Neuronal stem cell (in vitro differentiated cells): ENCODE measurements at regions not wholly inside any gene's neighbourhood (a gene's known extent, or its start where the extent isn't known, plus 50 kb on each side); places are given as distances from the start of the nearest gene placed in this dataset.

ENCODE experiments used
- DNase-seq: peaks from one replicate; pipeline ENCODE4 v3.0.0-alpha.2; 2013; ENCODE audit warnings: low spot score
- H2AFZ ChIP-seq: one replicate; pipeline ENCODE4 v1.6.1; 2013; ENCODE audit warnings: mild to moderate bottlenecking, low read length, inconsistent platforms
- H2AK5ac ChIP-seq: 2 replicates; pipeline ENCODE4 v1.6.1; 2013; ENCODE audit warnings: low read depth, mild to moderate bottlenecking, inconsistent platforms, low read length, moderate library complexity, mixed read lengths
- H2BK120ac ChIP-seq: 2 replicates; pipeline ENCODE4 v1.6.1; 2013; ENCODE audit warnings: low read depth, mild to moderate bottlenecking, inconsistent platforms, low read length, moderate library complexity, mixed read lengths
- H2BK12ac ChIP-seq: one replicate; pipeline ENCODE4 v1.6.1; 2013; ENCODE audit warnings: low read length, inconsistent platforms
- H2BK15ac ChIP-seq: 2 replicates; pipeline ENCODE4 v1.6.1; 2013; ENCODE audit warnings: mild to moderate bottlenecking, low read length, inconsistent platforms, mixed read lengths
- H2BK5ac ChIP-seq: one replicate; pipeline ENCODE4 v1.6.1; 2013; ENCODE audit warnings: inconsistent platforms, mild to moderate bottlenecking, low read length, moderate library complexity
- H3K14ac ChIP-seq: one replicate; pipeline ENCODE4 v1.6.1; 2013; ENCODE audit warnings: low read length, inconsistent platforms
- H3K18ac ChIP-seq: 2 replicates; pipeline ENCODE4 v1.6.1; 2013; ENCODE audit warnings: low read length, inconsistent platforms
- H3K23ac ChIP-seq: 2 replicates; pipeline ENCODE4 v1.6.1; 2013; ENCODE audit warnings: low read depth, mild to moderate bottlenecking, mixed read lengths, low read length, inconsistent platforms; ENCODE audit not compliant: poor library complexity
- H3K27ac ChIP-seq: replicated peaks from 3 replicates; pipeline ENCODE4 v1.5.1; 2013; ENCODE audit warnings: low read length, inconsistent platforms
- H3K27me3 ChIP-seq, 3 experiments: 2 replicates each; pipeline ENCODE4 v1.6.1; 2013; ENCODE audit warnings: low read length in 3 of 3, mild to moderate bottlenecking in 2 of 3, inconsistent platforms in 1 of 3, low read depth in 1 of 3, mixed read lengths in 1 of 3, moderate library complexity in 1 of 3; ENCODE audit not compliant: control insufficient read depth in 3 of 3, insufficient read depth in 3 of 3
- H3K36me3 ChIP-seq, 2 donors: replicated peaks in 1 of 2; 2 replicates each; pipeline ENCODE4 v1.6.1; 2013; ENCODE audit warnings: low read length in 2 of 2; ENCODE audit not compliant: control insufficient read depth in 2 of 2, insufficient read depth in 2 of 2
- H3K4ac ChIP-seq: 2 replicates; pipeline ENCODE4 v1.6.1; 2013; ENCODE audit warnings: inconsistent platforms, mild to moderate bottlenecking, low read length, moderate library complexity
- H3K4me1 ChIP-seq, 2 donors: 1 replicate in 1 of 2; 2 replicates in 1 of 2; pipeline ENCODE4 v1.6.1; 2013; ENCODE audit warnings: low read length in 2 of 2, low read depth in 1 of 2; ENCODE audit not compliant: control insufficient read depth in 2 of 2, insufficient read depth in 1 of 2
- H3K4me2 ChIP-seq: one replicate; pipeline ENCODE4 v1.6.1; 2013; ENCODE audit warnings: mild to moderate bottlenecking, low read length, inconsistent platforms; ENCODE audit not compliant: insufficient read depth, poor library complexity, severe bottlenecking
- H3K4me3 ChIP-seq, 2 donors: 2 replicates each; pipeline ENCODE4 v1.5.1; 2013; ENCODE audit warnings: low read length in 2 of 2, mild to moderate bottlenecking in 2 of 2, inconsistent platforms in 1 of 2, moderate library complexity in 1 of 2
- H3K79me1 ChIP-seq: one replicate; pipeline ENCODE4 v1.6.1; 2013; ENCODE audit warnings: low read depth, mild to moderate bottlenecking, inconsistent platforms, low read length, moderate library complexity
- H3K9ac ChIP-seq: one replicate; pipeline ENCODE4 v1.6.1; 2013; ENCODE audit warnings: mild to moderate bottlenecking, low read depth, low read length, inconsistent platforms; ENCODE audit not compliant: poor library complexity
- H3K9me3 ChIP-seq, 2 donors: replicated peaks in 1 of 2; 2 replicates each; pipeline versions ENCODE3 to v1.6.1; 2013; ENCODE audit warnings: low read length in 2 of 2, mild to moderate bottlenecking in 2 of 2, inconsistent platforms in 1 of 2, low read depth in 1 of 2, mixed read lengths in 1 of 2, moderate library complexity in 1 of 2; ENCODE audit not compliant: control insufficient read depth in 2 of 2, insufficient read depth in 1 of 2
- H4K8ac ChIP-seq: one replicate; pipeline ENCODE4 v1.6.1; 2013; ENCODE audit warnings: low read depth, mild to moderate bottlenecking, inconsistent platforms, low read length, moderate library complexity
- H4K91ac ChIP-seq: one replicate; pipeline ENCODE4 v1.6.1; 2013; ENCODE audit warnings: low read length, low read depth, mild to moderate bottlenecking, inconsistent platforms; ENCODE audit not compliant: poor library complexity
- WGBS, 2 donors: extraction: QIAGEN DNeasy Blood & Tissue Kit; methylation state at CpG; one replicate each; pipeline ENCODE4 v1.1.7; 2013; ENCODE audit warnings: missing lambda C conversion rate in 2 of 2, mixed read lengths in 1 of 2; ENCODE audit not compliant: insufficient read length in 2 of 2, insufficient replicate concordance in 1 of 2; ENCODE audit errors: extremely low coverage in 2 of 2; 5-methylcytosine and 5-hydroxymethylcytosine counted together

GRCh38 chr13:22039961-22040360 is 369.1 kb downstream of the FGF9 start:
- no peak overlapping the region for H2BK5ac ChIP-seq
- H2BK12ac ChIP-seq: no peak overlapping the region
- H3K4me1 ChIP-seq: no peaks in the 10 kb centered on the region
- H3K14ac ChIP-seq: no peak overlapping the region
- no peak overlapping the region for H2BK120ac ChIP-seq
- H3K18ac ChIP-seq: no peak overlapping the region
- H3K4me2 ChIP-seq: no peak overlapping the region
- no peak overlapping the region for H3K4ac ChIP-seq
- H4K8ac ChIP-seq: no peak overlapping the region
- no peak overlapping the region for H2BK15ac ChIP-seq
- H2AK5ac ChIP-seq: no peak overlapping the region
- no peak overlapping the region for H2AFZ ChIP-seq
- no peak overlapping the region for H3K9ac ChIP-seq
- H3K79me1 ChIP-seq: no peaks in the 10 kb centered on the region
- no peaks in the 10 kb centered on the region for H3K36me3 ChIP-seq
- no peak overlapping the region for H3K27ac ChIP-seq
- no peaks in the 10 kb centered on the region for H3K27me3 ChIP-seq
- DNase-seq: no peak
- H3K23ac ChIP-seq: no peak overlapping the region
- peaks cover 0 to 7% of the 10 kb centered on the region in 2 donors for H3K9me3 ChIP-seq
- H4K91ac ChIP-seq: no peak overlapping the region
- no peak overlapping the region for H3K4me3 ChIP-seq

- no CpG with 5 or more reads among the region's 23 CpGs for WGBS, 2 donors
- no peaks in the 10 kb centered on the region for H3K27me3 ChIP-seq
Measured at GRCh38 chr13:22040810-22041364, 370.0 kb downstream of the FGF9 start.

GRCh38 chr13:22041741-22042140 is 370.9 kb downstream of the FGF9 start:
- Histone ChIP-seq H3K14ac (no peak overlapping the region), H3K23ac (no peak overlapping the region), H4K91ac (no peak overlapping the region), H3K4ac (no peak overlapping the region), H3K9ac (no peak overlapping the region), H3K79me1 (no peaks in the 10 kb centered on the region), H4K8ac (no peak overlapping the region), H3K9me3 (peaks cover 0 to 7% of the 10 kb centered on the region in 2 donors), H2AK5ac (no peak overlapping the region), H2BK12ac (no peak overlapping the region), H3K27me3 (no peaks in the 10 kb centered on the region), H3K36me3 (no peaks in the 10 kb centered on the region), H3K4me2 (no peak overlapping the region), H2BK5ac (no peak overlapping the region), H3K4me1 (no peaks in the 10 kb centered on the region), H3K4me3 (no peak overlapping the region), H3K27ac (no peak overlapping the region), H3K18ac (no peak overlapping the region), H2AFZ (no peak overlapping the region), H2BK120ac (no peak overlapping the region), H2BK15ac (no peak overlapping the region)
- no CpG with 5 or more reads among the region's 2 CpGs for WGBS, 2 donors
- DNase-seq: no peak

More at GRCh38 chr13:22040810-22041364, 370.0 kb downstream of the FGF9 start:
- H3K4me2 ChIP-seq: no peak overlapping the region
- no peak overlapping the region for H2BK12ac ChIP-seq
- no peak overlapping the region for H3K27ac ChIP-seq
- H3K4me3 ChIP-seq: peak overlapping the region in 1 of 2 donors; percentile 10
- H3K9me3 ChIP-seq: peaks cover 0 to 7% of the 10 kb centered on the region in 2 donors
- H3K14ac ChIP-seq: no peak overlapping the region
- no peak overlapping the region for H3K18ac ChIP-seq
- H3K4ac ChIP-seq: no peak overlapping the region
- H3K4me1 ChIP-seq: no peaks in the 10 kb centered on the region
- no peak overlapping the region for H3K9ac ChIP-seq
- no peak overlapping the region for H2AK5ac ChIP-seq
- H2AFZ ChIP-seq: no peak overlapping the region
- no peak for DNase-seq
- no peak overlapping the region for H4K91ac ChIP-seq
- no peak overlapping the region for H2BK5ac ChIP-seq
- no peaks in the 10 kb centered on the region for H3K36me3 ChIP-seq
- H2BK120ac ChIP-seq: no peak overlapping the region
- H2BK15ac ChIP-seq: no peak overlapping the region
- no peak overlapping the region for H4K8ac ChIP-seq
- no peaks in the 10 kb centered on the region for H3K79me1 ChIP-seq
- no peak overlapping the region for H3K23ac ChIP-seq

DNA sequence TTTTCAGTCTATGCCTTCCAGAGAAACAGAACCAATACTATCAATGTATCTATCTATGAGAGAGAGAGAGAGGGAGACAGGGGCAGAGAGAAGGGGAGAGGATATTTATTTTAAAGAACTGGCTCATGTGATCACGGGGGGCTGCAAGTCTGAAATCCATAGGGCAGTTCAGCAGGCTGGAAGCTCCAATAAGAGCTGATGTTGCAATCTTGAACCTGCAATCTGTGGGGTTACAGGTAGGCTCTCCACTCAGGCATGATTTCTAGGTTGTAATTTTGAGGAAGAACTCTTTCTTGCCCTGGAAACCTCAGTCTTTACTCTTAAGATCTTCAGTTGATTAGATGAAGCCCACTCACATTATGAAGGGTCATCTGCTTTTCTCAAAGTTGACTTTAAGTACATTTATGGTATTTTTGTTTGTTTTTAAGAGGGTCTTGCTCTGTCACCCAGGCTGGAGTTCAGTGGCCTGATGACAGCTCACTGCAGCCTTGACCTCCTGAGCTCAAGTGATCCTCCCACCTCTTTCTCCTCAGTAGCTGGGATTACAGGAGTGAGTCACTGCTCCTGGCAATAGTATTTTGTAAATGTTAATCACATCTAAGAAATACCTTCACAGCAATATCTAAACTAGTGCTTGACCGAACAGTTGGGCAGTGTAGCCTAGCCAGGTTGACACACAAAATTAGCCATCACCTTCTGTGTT is 376.4 kb downstream of the FGF9 start:
- no CpG with 5 or more reads among the region's 2 CpGs for WGBS, 2 donors
- H3K14ac ChIP-seq: no peak overlapping the region

More for the DNA sequence above, 376.4 kb downstream of the FGF9 start:
- Histone ChIP-seq H3K4me2 (no peak overlapping the region), H3K9me3 (no peaks in the 10 kb centered on the region), H3K4me3 (no peak overlapping the region), H2AFZ (no peak overlapping the region), H2BK12ac (no peak overlapping the region), H3K36me3 (no peaks in the 10 kb centered on the region), H3K23ac (no peak overlapping the region), H4K91ac (no peak overlapping the region), H3K27ac (no peak overlapping the region), H3K4ac (no peak overlapping the region), H3K9ac (no peak overlapping the region), H2BK120ac (no peak overlapping the region), H2BK5ac (no peak overlapping the region), H2BK15ac (no peak overlapping the region), H3K27me3 (no peaks in the 10 kb centered on the region), H2AK5ac (no peak overlapping the region), H3K4me1 (no peaks in the 10 kb centered on the region), H3K79me1 (no peaks in the 10 kb centered on the region), H3K18ac (no peak overlapping the region), H4K8ac (no peak overlapping the region)
- DNase-seq: no peak
